Cardiac fibroblast (primary cell): ENCODE measurements at regions not wholly inside any gene's neighbourhood (a gene's known extent, or its start where the extent isn't known, plus 50 kb on each side); places are given as distances from the start of the nearest gene placed in this dataset.

Experiments
- DNase-seq, 2 donors: peaks; one replicate each; pipeline versions ENCODE4 v3.0.0 to v3.0.0-alpha.2; 2010; ENCODE audit warnings: low read depth in 2 of 2
- H3K4me3 ChIP-seq, 2 donors: replicated peaks in 1 of 2; 1 replicate in 1 of 2; 2 replicates in 1 of 2; pipeline ENCODE4 v1.5.1; 2011; ENCODE audit warnings: low read depth in 2 of 2, low read length in 2 of 2, mild to moderate bottlenecking in 2 of 2, moderate library complexity in 1 of 2
- TF ChIP-seq, protein P1 (sequence below): IDR thresholded peaks from one replicate; pipeline ENCODE4 v1.5.1; 2011; ENCODE audit warnings: low read depth, mild to moderate bottlenecking, low read length, inconsistent platforms

DNA sequence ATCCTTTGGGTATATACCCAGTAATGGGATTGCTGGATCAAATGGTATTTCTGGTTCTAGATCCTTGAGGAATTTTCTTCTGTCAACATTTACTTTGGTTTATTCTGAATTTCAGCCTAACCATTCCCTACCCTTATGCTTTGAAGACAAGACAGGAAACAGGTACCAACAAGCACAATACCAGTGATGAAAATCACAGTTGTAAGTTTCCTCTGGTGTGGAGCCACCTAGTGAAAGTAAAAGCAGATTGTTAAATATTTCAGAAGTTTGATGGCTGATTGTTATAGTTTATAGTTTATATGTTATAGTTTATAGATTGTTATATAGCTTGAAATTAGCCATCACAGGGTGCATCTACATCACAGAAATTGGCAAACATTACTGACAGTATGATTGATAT is 104.5 kb upstream of the AGA start:
- TF ChIP-seq, protein P1, sequence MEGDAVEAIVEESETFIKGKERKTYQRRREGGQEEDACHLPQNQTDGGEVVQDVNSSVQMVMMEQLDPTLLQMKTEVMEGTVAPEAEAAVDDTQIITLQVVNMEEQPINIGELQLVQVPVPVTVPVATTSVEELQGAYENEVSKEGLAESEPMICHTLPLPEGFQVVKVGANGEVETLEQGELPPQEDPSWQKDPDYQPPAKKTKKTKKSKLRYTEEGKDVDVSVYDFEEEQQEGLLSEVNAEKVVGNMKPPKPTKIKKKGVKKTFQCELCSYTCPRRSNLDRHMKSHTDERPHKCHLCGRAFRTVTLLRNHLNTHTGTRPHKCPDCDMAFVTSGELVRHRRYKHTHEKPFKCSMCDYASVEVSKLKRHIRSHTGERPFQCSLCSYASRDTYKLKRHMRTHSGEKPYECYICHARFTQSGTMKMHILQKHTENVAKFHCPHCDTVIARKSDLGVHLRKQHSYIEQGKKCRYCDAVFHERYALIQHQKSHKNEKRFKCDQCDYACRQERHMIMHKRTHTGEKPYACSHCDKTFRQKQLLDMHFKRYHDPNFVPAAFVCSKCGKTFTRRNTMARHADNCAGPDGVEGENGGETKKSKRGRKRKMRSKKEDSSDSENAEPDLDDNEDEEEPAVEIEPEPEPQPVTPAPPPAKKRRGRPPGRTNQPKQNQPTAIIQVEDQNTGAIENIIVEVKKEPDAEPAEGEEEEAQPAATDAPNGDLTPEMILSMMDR, result no peak
- DNase-seq, result peak; percentile 12 to 17
- no peak overlapping the region for H3K4me3 ChIP-seq

GRCh38 chr4:177547985-177548384 is 105.7 kb upstream of the AGA start:
- no peak overlapping the region for H3K4me3 ChIP-seq
- TF ChIP-seq, protein P1, result peak; percentile 0
- DNase-seq, result peak in 1 of 2 donors; percentile 9

GRCh38 chr4:177555007-177555574 is 112.9 kb upstream of the AGA start:
- peak; percentile 50 to 53 for DNase-seq
- TF ChIP-seq, protein P1, result peak; percentile 50
- H3K4me3 ChIP-seq, result no peak overlapping the region

DNA sequence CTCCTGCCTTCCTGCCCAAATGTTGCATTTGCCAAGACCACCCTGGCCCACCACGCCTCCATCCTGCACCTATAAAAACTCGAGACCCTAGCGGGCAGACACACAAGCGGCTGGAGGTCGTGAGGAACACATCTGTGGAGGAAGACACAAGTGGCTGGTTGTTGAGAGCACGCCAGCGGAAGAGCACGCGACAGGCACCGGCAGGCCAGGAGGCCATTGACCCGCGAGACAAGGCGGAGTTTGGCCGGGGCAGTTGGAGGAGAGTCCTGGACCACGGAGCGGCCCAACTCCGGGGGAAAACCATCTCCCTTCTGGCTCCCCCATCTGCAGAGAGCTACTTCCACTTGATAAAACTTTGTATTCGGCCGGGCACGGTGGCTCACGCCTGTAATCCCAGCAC is 115.2 kb upstream of the AGA start:
- DNase-seq, result no peak
- TF ChIP-seq, protein P1, result no peak
- no peak overlapping the region for H3K4me3 ChIP-seq

GRCh38 chr4:177558995-177559394 is 116.8 kb upstream of the AGA start:
- TF ChIP-seq, protein P1, result no peak
- H3K4me3 ChIP-seq, result no peak overlapping the region
- DNase-seq, result no peak

GRCh38 chr4:177562163-177562562 is 119.9 kb upstream of the AGA start:
- no peak overlapping the region for H3K4me3 ChIP-seq
- TF ChIP-seq, protein P1, result no peak
- no peak for DNase-seq

- no peak overlapping the region for H3K4me3 ChIP-seq
- no peak for DNase-seq
- TF ChIP-seq, protein P1, result no peak
Measured at GRCh38 chr4:177562859-177563258, 120.6 kb upstream of the AGA start.
